ENCODE measurements at regions not wholly inside any gene's neighbourhood (a gene's known extent, or its start where the extent isn't known, plus 50 kb on each side); places are given as distances from the start of the nearest gene placed in this dataset.

DNA sequence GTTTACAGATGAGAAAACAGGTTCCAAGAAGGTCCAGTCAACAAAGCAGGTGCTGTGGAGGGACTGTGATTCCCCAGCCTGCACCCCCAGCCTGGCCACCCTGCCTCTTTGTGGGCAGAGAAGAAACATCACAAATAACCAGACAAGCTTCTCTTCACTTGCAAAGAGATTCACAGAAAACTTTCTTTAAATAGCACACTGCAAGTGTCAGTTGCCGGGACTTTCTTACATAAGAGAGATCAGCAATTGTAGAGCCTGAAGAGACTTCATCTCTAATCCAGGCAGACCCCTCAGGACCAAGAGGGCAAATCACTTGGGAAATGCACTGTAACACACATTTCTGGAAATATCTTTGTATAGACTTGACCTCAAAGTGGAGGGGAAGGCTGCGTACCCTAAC, 207.9 kb upstream of the CHRNA7 start:
- DNase-seq (ENCODE audit: extremely low read depth, insufficient read length): no peak
- H3K36me3 ChIP-seq (ENCODE audit: control insufficient read depth, insufficient read depth, low read length): no peaks in the 10 kb centered on the region
- no peak overlapping the region for H3K4me3 ChIP-seq (replicated peaks; ENCODE audit: low read depth, low read length)
- TF ChIP-seq CTCF (IDR thresholded peaks at IDR 0.05; ENCODE audit: insufficient read depth, low read length, poor library complexity, severe bottlenecking): no peak
- no peaks in the 10 kb centered on the region; the same call in 1 of the 2 replicates for H3K27me3 ChIP-seq (replicated peaks; ENCODE audit: control insufficient read depth, insufficient read depth, low read length)

- no peak overlapping the region for H3K4me3 ChIP-seq (replicated peaks; ENCODE audit: low read depth, low read length)
- H3K36me3 ChIP-seq (ENCODE audit: control insufficient read depth, insufficient read depth, low read length): no peaks in the 10 kb centered on the region
- H3K27me3 ChIP-seq (replicated peaks; ENCODE audit: control insufficient read depth, insufficient read depth, low read length): no peaks in the 10 kb centered on the region; the same call in 1 of the 2 replicates
- no peak for TF ChIP-seq CTCF (IDR thresholded peaks at IDR 0.05; ENCODE audit: insufficient read depth, low read length, poor library complexity, severe bottlenecking)
- DNase-seq (ENCODE audit: extremely low read depth, insufficient read length): no peak
These were observed 206.3 kb upstream of the CHRNA7 start for GRCh38 chr15:31824024-31824423.

- Histone ChIP-seq H3K4me3 (replicated peaks; ENCODE audit: low read depth, low read length) (no peak overlapping the region), H3K27me3 (replicated peaks; ENCODE audit: control insufficient read depth, insufficient read depth, low read length) (no peaks in the 10 kb centered on the region; the same call in none of the 2 replicates), H3K36me3 (ENCODE audit: control insufficient read depth, insufficient read depth, low read length) (no peaks in the 10 kb centered on the region)
- no peak for TF ChIP-seq CTCF (IDR thresholded peaks at IDR 0.05; ENCODE audit: insufficient read depth, low read length, poor library complexity, severe bottlenecking)
- no peak for DNase-seq (ENCODE audit: extremely low read depth, insufficient read length)
These were observed 201.7 kb upstream of the CHRNA7 start for GRCh38 chr15:31828594-31828993.

DNA sequence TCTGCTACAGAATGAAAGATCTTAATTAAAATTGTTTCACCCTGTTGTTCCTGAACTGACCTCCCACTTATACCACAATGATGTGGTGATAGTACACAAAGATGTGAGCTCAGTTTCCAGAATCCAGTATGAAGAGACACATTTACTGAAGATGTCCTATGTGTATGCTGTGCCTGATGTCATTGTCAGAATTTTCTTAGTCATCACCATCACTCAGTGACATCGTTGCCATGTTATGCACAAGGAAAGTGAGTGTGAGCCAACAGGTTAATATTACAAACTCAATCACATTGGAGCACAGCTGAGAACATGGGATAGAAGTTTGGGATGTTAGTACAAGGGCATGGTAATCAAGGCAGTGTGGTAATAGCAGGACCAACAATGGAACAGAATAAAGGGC, 199.7 kb upstream of the CHRNA7 start:
- no peak for DNase-seq (ENCODE audit: extremely low read depth, insufficient read length)
- no peaks in the 10 kb centered on the region; the same call in 1 of the 2 replicates for H3K27me3 ChIP-seq (replicated peaks; ENCODE audit: control insufficient read depth, insufficient read depth, low read length)
- H3K36me3 ChIP-seq (ENCODE audit: control insufficient read depth, insufficient read depth, low read length): no peaks in the 10 kb centered on the region
- H3K4me3 ChIP-seq (replicated peaks; ENCODE audit: low read depth, low read length): no peak overlapping the region
- TF ChIP-seq CTCF (IDR thresholded peaks at IDR 0.05; ENCODE audit: insufficient read depth, low read length, poor library complexity, severe bottlenecking): no peak

GRCh38 chr15:31831596-31831995, 198.7 kb upstream of the CHRNA7 start:
- Histone ChIP-seq H3K4me3 (replicated peaks; ENCODE audit: low read depth, low read length) (no peak overlapping the region), H3K27me3 (replicated peaks; ENCODE audit: control insufficient read depth, insufficient read depth, low read length) (no peaks in the 10 kb centered on the region; the same call in 1 of the 2 replicates), H3K36me3 (ENCODE audit: control insufficient read depth, insufficient read depth, low read length) (no peaks in the 10 kb centered on the region)
- no peak for TF ChIP-seq CTCF (IDR thresholded peaks at IDR 0.05; ENCODE audit: insufficient read depth, low read length, poor library complexity, severe bottlenecking)
- no peak for DNase-seq (ENCODE audit: extremely low read depth, insufficient read length)

- no peak for TF ChIP-seq CTCF (IDR thresholded peaks at IDR 0.05; ENCODE audit: insufficient read depth, low read length, poor library complexity, severe bottlenecking)
- Histone ChIP-seq H3K27me3 (replicated peaks; ENCODE audit: control insufficient read depth, insufficient read depth, low read length) (no peaks in the 10 kb centered on the region; the same call in 1 of the 2 replicates), H3K4me3 (replicated peaks; ENCODE audit: low read depth, low read length) (no peak overlapping the region)
These were observed 195.7 kb upstream of the CHRNA7 start for GRCh38 chr15:31834654-31835053.

More at GRCh38 chr15:31834654-31835053, 195.7 kb upstream of the CHRNA7 start:
- no peaks in the 10 kb centered on the region for H3K36me3 ChIP-seq (ENCODE audit: control insufficient read depth, insufficient read depth, low read length)
- DNase-seq (ENCODE audit: extremely low read depth, insufficient read length): no peak
